ENCODE measurements at regions not wholly inside any gene's neighbourhood (a gene's known extent, or its start where the extent isn't known, plus 50 kb on each side); places are given as distances from the start of the nearest gene placed in this dataset.
A peak's percentile ranks its signal among the peaks of the same experiment; 100 is the strongest.

DNA sequence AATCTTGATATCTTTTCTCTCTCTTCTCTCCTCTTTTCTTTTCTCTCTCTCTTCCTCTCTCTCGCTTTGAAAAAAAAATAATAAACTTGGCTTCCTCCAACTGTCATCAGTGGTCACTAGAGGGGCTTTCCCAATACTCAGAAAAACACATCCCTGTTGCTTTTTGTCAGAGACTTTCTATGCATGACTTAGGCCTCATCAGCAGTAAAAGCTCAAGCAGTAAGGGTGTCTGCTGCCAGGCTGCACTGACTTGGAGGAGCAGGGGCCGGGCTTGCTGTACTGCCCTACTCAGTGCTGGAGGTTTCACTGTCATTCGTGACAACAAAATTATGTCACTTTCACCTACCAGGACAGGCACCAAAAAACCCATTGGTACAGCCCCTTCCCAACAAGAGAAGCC lies 272.0 kb downstream of the ADGB start:
- Histone ChIP-seq H3K9me3 (replicated peaks; ENCODE audit: control insufficient read depth, insufficient read depth, low read length) (no peaks in the 10 kb centered on the region), H4K20me1 (ENCODE audit: control insufficient read depth, insufficient read depth) (no peaks in the 10 kb centered on the region), H2AFZ (ENCODE audit: control insufficient read depth, low read depth, low read length) (0 out of 2 replicates have a peak overlapping the region, but pooled peaks have one; percentile 7), H3K9ac (ENCODE audit: control insufficient read depth, insufficient read depth, low read length) (no peak overlapping the region), H3K79me2 (ENCODE audit: control insufficient read depth, insufficient read depth, low read length) (no peaks in the 10 kb centered on the region), H3K4me1 (ENCODE audit: control insufficient read depth, insufficient read depth, low read length) (no peaks in the 10 kb centered on the region), H3K4me2 (ENCODE audit: control insufficient read depth, insufficient read depth) (no peak overlapping the region), H3K36me3 (ENCODE audit: control insufficient read depth in 2 of 2, insufficient read depth in 2 of 2, low read length in 1 of 2) (no peaks in the 10 kb centered on the region), H3K27ac (ENCODE audit: control insufficient read depth, insufficient read depth) (no peak overlapping the region), H3K27me3 (replicated peaks in 1 of 2; ENCODE audit: control insufficient read depth in 2 of 2, insufficient read depth in 2 of 2, low read length in 1 of 2) (no peaks in the 10 kb centered on the region), H3K4me3 (no peak overlapping the region)
- no TSS peak for BruUV-seq (replicated peaks)
- DNase-seq (ENCODE audit: low read depth, low spot score) (no peak), FAIRE-seq (no peak), ATAC-seq (peak; percentile 95)
- ChIA-PET POLR2A (no interaction called here), RAD21 (ENCODE audit: unreplicated experiment) (interaction anchor here (0.9 kb wide), 1 partner anchor 15 kb away, joined by 3 read pairs; no protein-coding TSS in a partner anchor), SMC1A (ENCODE audit: uncharacterized antibody, unreplicated experiment) (interaction anchor here (0.8 kb wide), 1 partner anchor 12 kb away, joined by 3 read pairs; no protein-coding TSS in a partner anchor), CTCF (no interaction called here)
- TF ChIP-seq ZNF384 (IDR thresholded peaks at IDR 0.05; ENCODE audit: borderline replicate concordance, low read depth, low read length), result 0 out of 2 replicates have a peak, but pooled peaks have one; percentile 28
- no peak for TF ChIP-seq YBX1 (IDR thresholded peaks at IDR 0.05)
- 2% methylated on average over 3 of the region's 3 CpGs for WGBS (ENCODE audit: insufficient coverage, insufficient replicate concordance, low lambda C conversion rate, missing lambda C conversion rate)
- in situ Hi-C loops (cut with MboI) (no loop called here), intact Hi-C loops (cut with micrococcal nuclease; ENCODE audit: unreplicated experiment) (no loop called here)

DNA sequence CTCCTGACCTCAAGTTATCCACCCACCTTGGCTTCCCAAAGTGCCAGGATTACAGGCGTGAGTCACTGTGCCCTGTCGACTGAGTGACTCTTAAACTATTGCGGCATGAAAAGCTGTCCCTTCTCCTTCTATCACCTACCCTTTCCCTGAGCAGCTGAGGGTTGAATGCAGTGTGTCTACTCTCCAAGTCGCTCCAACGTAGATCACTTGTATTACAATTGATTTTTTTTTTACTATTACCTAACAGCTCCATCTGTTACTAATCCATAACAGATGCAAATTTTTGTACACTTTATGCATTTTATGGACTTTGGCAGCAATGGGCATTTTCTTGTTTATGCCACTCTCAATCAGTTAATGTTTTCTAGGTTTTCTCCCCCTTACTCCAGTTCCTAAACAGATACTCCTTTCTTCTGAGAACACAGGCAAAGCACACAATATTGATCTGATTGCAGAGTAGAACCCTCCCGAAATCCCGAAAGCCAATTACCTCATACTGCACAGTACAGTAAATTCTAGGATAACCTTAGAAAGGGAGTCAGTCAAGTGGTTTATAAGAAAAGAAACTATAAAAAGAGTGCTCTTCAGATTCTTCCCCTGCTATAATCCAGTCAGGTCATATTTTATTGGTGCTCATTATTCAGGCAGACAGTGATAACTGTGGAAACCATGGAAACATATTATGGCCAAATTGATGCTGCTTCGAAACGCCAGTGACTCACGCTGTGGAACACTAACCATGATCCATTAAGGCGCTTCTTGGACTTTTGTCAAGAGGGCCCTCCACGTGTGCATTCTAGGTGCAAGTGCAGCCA lies 273.0 kb downstream of the ADGB start:
- WGBS (ENCODE audit: insufficient coverage, insufficient replicate concordance, low lambda C conversion rate, missing lambda C conversion rate), result 58% methylated on average over 12 of the region's 12 CpGs
- H2AFZ ChIP-seq (ENCODE audit: control insufficient read depth, low read depth, low read length), result no peak overlapping the region
- ATAC-seq (no peak), DNase-seq (ENCODE audit: low read depth, low spot score) (no peak), FAIRE-seq (no peak)
- no peaks in the 10 kb centered on the region for H3K4me1 ChIP-seq (ENCODE audit: control insufficient read depth, insufficient read depth, low read length)
- H4K20me1 ChIP-seq (ENCODE audit: control insufficient read depth, insufficient read depth), result no peaks in the 10 kb centered on the region
- no peak overlapping the region for H3K9ac ChIP-seq (ENCODE audit: control insufficient read depth, insufficient read depth, low read length)
- H3K27ac ChIP-seq (ENCODE audit: control insufficient read depth, insufficient read depth), result no peak overlapping the region
- no peak overlapping the region for H3K4me2 ChIP-seq (ENCODE audit: control insufficient read depth, insufficient read depth)
- no TSS peak for BruUV-seq (replicated peaks)
- POLR2A ChIA-PET, result no interaction called here
- CTCF ChIA-PET, result no interaction called here
- H3K36me3 ChIP-seq (ENCODE audit: control insufficient read depth in 2 of 2, insufficient read depth in 2 of 2, low read length in 1 of 2), result no peaks in the 10 kb centered on the region
- H3K4me3 ChIP-seq, result no peak overlapping the region
- in situ Hi-C loops (cut with MboI), result no loop called here
- no peaks in the 10 kb centered on the region for H3K27me3 ChIP-seq (replicated peaks in 1 of 2; ENCODE audit: control insufficient read depth in 2 of 2, insufficient read depth in 2 of 2, low read length in 1 of 2)
- intact Hi-C loops (cut with micrococcal nuclease; ENCODE audit: unreplicated experiment), result no loop called here
- no peaks in the 10 kb centered on the region for H3K79me2 ChIP-seq (ENCODE audit: control insufficient read depth, insufficient read depth, low read length)
- no peaks in the 10 kb centered on the region for H3K9me3 ChIP-seq (replicated peaks; ENCODE audit: control insufficient read depth, insufficient read depth, low read length)
- SMC1A ChIA-PET (ENCODE audit: uncharacterized antibody, unreplicated experiment), result interaction anchor here (0.8 kb wide), 1 partner anchor 13 kb away, joined by 3 read pairs; no protein-coding TSS in a partner anchor
- RAD21 ChIA-PET (ENCODE audit: unreplicated experiment), result no interaction called here
- TF ChIP-seq, protein P1, sequence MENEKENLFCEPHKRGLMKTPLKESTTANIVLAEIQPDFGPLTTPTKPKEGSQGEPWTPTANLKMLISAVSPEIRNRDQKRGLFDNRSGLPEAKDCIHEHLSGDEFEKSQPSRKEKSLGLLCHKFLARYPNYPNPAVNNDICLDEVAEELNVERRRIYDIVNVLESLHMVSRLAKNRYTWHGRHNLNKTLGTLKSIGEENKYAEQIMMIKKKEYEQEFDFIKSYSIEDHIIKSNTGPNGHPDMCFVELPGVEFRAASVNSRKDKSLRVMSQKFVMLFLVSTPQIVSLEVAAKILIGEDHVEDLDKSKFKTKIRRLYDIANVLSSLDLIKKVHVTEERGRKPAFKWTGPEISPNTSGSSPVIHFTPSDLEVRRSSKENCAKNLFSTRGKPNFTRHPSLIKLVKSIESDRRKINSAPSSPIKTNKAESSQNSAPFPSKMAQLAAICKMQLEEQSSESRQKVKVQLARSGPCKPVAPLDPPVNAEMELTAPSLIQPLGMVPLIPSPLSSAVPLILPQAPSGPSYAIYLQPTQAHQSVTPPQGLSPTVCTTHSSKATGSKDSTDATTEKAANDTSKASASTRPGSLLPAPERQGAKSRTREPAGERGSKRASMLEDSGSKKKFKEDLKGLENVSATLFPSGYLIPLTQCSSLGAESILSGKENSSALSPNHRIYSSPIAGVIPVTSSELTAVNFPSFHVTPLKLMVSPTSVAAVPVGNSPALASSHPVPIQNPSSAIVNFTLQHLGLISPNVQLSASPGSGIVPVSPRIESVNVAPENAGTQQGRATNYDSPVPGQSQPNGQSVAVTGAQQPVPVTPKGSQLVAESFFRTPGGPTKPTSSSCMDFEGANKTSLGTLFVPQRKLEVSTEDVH (IDR thresholded peaks at IDR 0.05; ENCODE audit: low read depth, partially characterized antibody), result no peak
- TF ChIP-seq DPF2 (IDR thresholded peaks at IDR 0.05) (no peak), POLR2A (IDR thresholded peaks at IDR 0.05; ENCODE audit: low read depth, low read length) (no peak), STAT1 (conservative IDR thresholded peaks at IDR 0.05) (no peak)

Measured in GM12878 (cell line).